ENCODE measurements at regions not wholly inside any gene's neighbourhood (a gene's known extent, or its start where the extent isn't known, plus 50 kb on each side); places are given as distances from the start of the nearest gene placed in this dataset.
"Not testable (repeated sequence)": the region's sequence is repeated elsewhere in the genome, so short reads cannot be mapped to it uniquely, and the experiment has no call there.

DNA sequence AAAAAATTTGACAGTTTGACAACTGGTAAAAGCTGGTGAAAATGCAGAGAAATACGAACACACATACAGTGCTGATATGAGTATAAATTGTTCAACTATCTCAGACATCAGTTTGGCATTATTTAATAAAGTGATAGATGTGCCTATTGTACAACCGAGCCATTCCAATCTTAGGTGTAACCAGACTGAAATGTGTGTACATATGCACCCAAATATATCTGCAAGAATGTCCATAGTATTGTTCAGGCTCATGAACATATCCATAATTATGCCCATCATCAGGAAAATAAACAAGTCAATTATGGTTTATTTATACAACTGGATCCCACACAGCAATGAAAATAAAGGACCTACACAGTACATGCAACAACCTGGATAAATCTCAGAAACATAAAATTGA, 188.9 kb upstream of the DDX53 start:
- DNase-seq = no peak

GRCh38 chrX:22818061-22818460, 181.7 kb upstream of the DDX53 start:
- DNase-seq = no peak

GRCh38 chrX:22855693-22856092, 144.1 kb upstream of the DDX53 start:
- no peak for DNase-seq

GRCh38 chrX:22859642-22860041, 140.1 kb upstream of the DDX53 start:
- DNase-seq = no peak

GRCh38 chrX:22866801-22867200, 133.0 kb upstream of the DDX53 start:
- DNase-seq = not testable (repeated sequence)

DNA sequence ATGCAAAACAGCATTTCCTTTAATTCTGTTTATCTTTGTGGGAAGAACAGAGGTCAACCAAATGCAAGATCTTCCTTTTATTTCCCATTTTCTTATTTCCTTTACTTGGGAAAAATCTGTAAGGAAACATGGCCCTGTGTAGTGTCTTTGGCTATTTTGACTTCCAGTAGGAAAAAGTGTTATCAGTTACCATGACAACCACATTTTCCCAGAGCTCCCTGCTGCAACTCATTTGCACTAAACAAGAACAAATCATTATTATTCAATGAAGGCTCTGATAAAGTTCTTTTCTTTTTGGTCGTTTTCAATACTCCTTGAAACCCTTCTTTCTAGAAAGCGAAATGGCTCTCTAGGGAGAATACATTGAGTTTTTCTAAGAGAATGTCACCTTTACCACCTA, 117.2 kb upstream of the DDX53 start:
- no peak for DNase-seq

- DNase-seq = no peak
These were observed 109.9 kb upstream of the DDX53 start for GRCh38 chrX:22889819-22890218.

GRCh38 chrX:22912616-22913015, 87.1 kb upstream of the DDX53 start:
- DNase-seq = peak; percentile 87

DNA sequence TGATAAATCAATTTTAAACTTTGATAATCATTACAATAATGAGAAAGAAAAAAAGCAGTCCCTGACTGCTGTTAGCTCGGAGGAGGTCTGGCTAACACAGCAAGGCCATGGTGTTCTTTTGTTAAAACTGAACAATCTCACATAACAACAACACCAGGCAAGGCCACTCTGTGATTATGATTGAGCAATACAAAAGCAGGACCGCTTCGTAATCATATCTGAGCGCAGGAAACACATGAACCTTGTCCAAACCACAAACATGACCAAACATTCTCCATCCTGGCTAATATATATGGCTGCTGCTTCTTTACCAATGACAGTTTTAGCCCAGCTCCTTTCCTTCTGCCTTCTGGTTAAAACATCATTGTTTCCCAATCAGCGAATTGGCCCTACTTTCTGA, 76.8 kb upstream of the DDX53 start:
- DNase-seq = no peak

DNA sequence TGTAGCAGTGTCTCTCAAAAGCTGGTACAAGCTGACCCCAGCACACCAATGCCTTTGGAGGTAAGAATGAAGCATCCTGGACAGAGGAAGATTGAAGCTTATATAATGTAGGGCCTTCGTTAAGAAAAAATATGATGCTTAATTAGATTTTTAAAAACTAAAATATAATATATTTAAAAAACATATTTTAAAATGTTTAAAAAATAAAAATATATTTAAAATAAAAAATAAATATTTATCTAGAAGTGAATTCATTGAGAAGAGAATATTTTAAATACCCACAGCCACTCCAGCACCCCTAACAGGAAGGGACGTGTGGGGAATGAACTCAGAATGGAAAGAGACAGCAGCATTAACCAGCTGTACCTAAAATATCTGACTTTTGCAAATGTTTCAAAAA, 65.1 kb upstream of the DDX53 start:
- no peak for DNase-seq

- DNase-seq = no peak
These were observed 54.8 kb upstream of the DDX53 start for GRCh38 chrX:22944945-22945344.
